H9 (cell line): ENCODE measurements at regions not wholly inside any gene's neighbourhood (a gene's known extent, or its start where the extent isn't known, plus 50 kb on each side); places are given as distances from the start of the nearest gene placed in this dataset.

Experiments used
- DNase-seq: peaks from one replicate; pipeline ENCODE4 v3.0.0-alpha.2; 2017
- H2AFZ ChIP-seq: one replicate; pipeline ENCODE4 v1.6.1; 2013; ENCODE audit warnings: mild to moderate bottlenecking, low read length, control low read depth, moderate library complexity
- H2AK5ac ChIP-seq: 2 replicates; pipeline ENCODE4 v1.6.1; 2013; ENCODE audit warnings: low read length, control low read depth, mixed read lengths; ENCODE audit not compliant: insufficient read length
- H2BK120ac ChIP-seq: one replicate; pipeline ENCODE4 v1.6.1; 2013; ENCODE audit warnings: low read depth, mild to moderate bottlenecking, low read length, control low read depth, inconsistent platforms; ENCODE audit not compliant: poor library complexity, severe bottlenecking
- H2BK12ac ChIP-seq: 2 replicates; pipeline ENCODE4 v1.6.1; 2013; ENCODE audit warnings: low read length, control low read depth, mixed read lengths, low read depth; ENCODE audit not compliant: insufficient read length
- H2BK15ac ChIP-seq: 2 replicates; pipeline ENCODE4 v1.6.1; 2013; ENCODE audit warnings: low read depth, low read length, control low read depth
- H2BK20ac ChIP-seq: one replicate; pipeline ENCODE4 v1.6.1; 2013; ENCODE audit warnings: low read depth, mild to moderate bottlenecking, low read length, control low read depth, inconsistent platforms; ENCODE audit not compliant: poor library complexity, severe bottlenecking
- H2BK5ac ChIP-seq: 2 replicates; pipeline ENCODE4 v1.6.1; 2013; ENCODE audit warnings: low read length, control low read depth, mixed read lengths; ENCODE audit not compliant: insufficient read length
- H3K14ac ChIP-seq: 2 replicates; pipeline ENCODE4 v1.6.1; 2013; ENCODE audit warnings: low read length, control low read depth; ENCODE audit not compliant: insufficient read depth
- H3K18ac ChIP-seq: 2 replicates; pipeline ENCODE4 v1.6.1; 2013; ENCODE audit warnings: low read depth, mild to moderate bottlenecking, mixed read lengths, low read length, control low read depth; ENCODE audit not compliant: insufficient read length
- H3K23ac ChIP-seq: 2 replicates; pipeline ENCODE4 v1.6.1; 2013; ENCODE audit warnings: low read length, control low read depth, mixed read lengths, low read depth; ENCODE audit not compliant: insufficient read length
- H3K23me2 ChIP-seq: 2 replicates; pipeline ENCODE4 v1.6.1; 2013; ENCODE audit warnings: low read depth, mild to moderate bottlenecking, mixed read lengths, low read length, control low read depth; ENCODE audit not compliant: insufficient read length, poor library complexity, severe bottlenecking
- H3K27ac ChIP-seq: 2 replicates; pipeline ENCODE4 v1.5.1; 2013; ENCODE audit warnings: low read length, control low read depth, mixed read lengths, low read depth; ENCODE audit not compliant: insufficient read length
- H3K27me3 ChIP-seq: 2 replicates; pipeline ENCODE4 v1.6.1; 2013; ENCODE audit warnings: low read length, control low read depth, inconsistent platforms; ENCODE audit not compliant: insufficient read depth
- H3K4ac ChIP-seq: 2 replicates; pipeline ENCODE4 v1.6.1; 2013; ENCODE audit warnings: low read depth, mild to moderate bottlenecking, control low read depth, inconsistent platforms, low read length, moderate library complexity
- H3K4me1 ChIP-seq: 2 replicates; pipeline ENCODE4 v1.6.1; 2013; ENCODE audit warnings: low read length, control low read depth, inconsistent platforms; ENCODE audit not compliant: insufficient read depth
- H3K4me2 ChIP-seq: 2 replicates; pipeline ENCODE4 v1.6.1; 2013; ENCODE audit warnings: low read length, control low read depth, mixed read lengths; ENCODE audit not compliant: insufficient read length, insufficient read depth
- H3K56ac ChIP-seq: 2 replicates; pipeline ENCODE4 v1.6.1; 2013; ENCODE audit warnings: low read depth, mild to moderate bottlenecking, mixed read lengths, low read length, control low read depth; ENCODE audit not compliant: insufficient read length
- H3K79me1 ChIP-seq: 2 replicates; pipeline ENCODE4 v1.6.1; 2013; ENCODE audit warnings: low read depth, mild to moderate bottlenecking, moderate library complexity, low read length, control low read depth, inconsistent platforms; ENCODE audit not compliant: insufficient read depth, poor library complexity, severe bottlenecking
- H3K79me2 ChIP-seq: 2 replicates; pipeline ENCODE4 v1.6.1; 2013; ENCODE audit warnings: low read length, control low read depth, inconsistent platforms; ENCODE audit not compliant: insufficient read depth
- H3K9ac ChIP-seq: 2 replicates; pipeline ENCODE4 v1.6.1; 2013; ENCODE audit warnings: low read length, control low read depth, mixed read lengths; ENCODE audit not compliant: insufficient read length; ENCODE audit errors: extremely low read depth
- H3K9me3 ChIP-seq: one replicate; pipeline ENCODE4 v1.6.1; 2013; ENCODE audit warnings: low read depth, low read length, inconsistent platforms; ENCODE audit not compliant: control insufficient read depth
- H3T11ph ChIP-seq: one replicate; pipeline ENCODE4 v1.6.1; 2013; ENCODE audit warnings: mild to moderate bottlenecking, low read length, control low read depth, inconsistent platforms
- H4K20me1 ChIP-seq: one replicate; pipeline ENCODE4 v1.6.1; 2013; ENCODE audit not compliant: control insufficient read depth, insufficient read length, insufficient read depth
- H4K5ac ChIP-seq: 2 replicates; pipeline ENCODE4 v1.6.1; 2013; ENCODE audit warnings: low read depth, mild to moderate bottlenecking, mixed read lengths, low read length, control low read depth; ENCODE audit not compliant: insufficient read length
- H4K8ac ChIP-seq: replicated peaks from 2 replicates; pipeline ENCODE4 v1.6.1; 2013; ENCODE audit warnings: low read length, control low read depth, mixed read lengths, low read depth; ENCODE audit not compliant: insufficient read length
- H4K91ac ChIP-seq: 2 replicates; pipeline ENCODE4 v1.6.1; 2013; ENCODE audit warnings: low read depth, mild to moderate bottlenecking, moderate library complexity, mixed read lengths, low read length, control low read depth; ENCODE audit not compliant: insufficient read length
- H3K27ac Mint-ChIP-seq, 3 experiments: 2 replicates in 2 of 3; 3 replicates in 1 of 3; pipeline ENCODE4 v1.8.0; 2020 to 2021; ENCODE audit warnings: mixed read lengths in 3 of 3, mild to moderate bottlenecking in 1 of 3, moderate library complexity in 1 of 3
- H3K27me3 Mint-ChIP-seq: 2 replicates; pipeline ENCODE4 v1.8.0; 2021; ENCODE audit warnings: low read depth, mild to moderate bottlenecking, moderate library complexity, mixed read lengths
- H3K36me3 Mint-ChIP-seq, 3 experiments: 2 replicates in 2 of 3; 3 replicates in 1 of 3; pipeline ENCODE4 v1.8.0; 2020 to 2021; ENCODE audit warnings: low read depth in 3 of 3, mixed read lengths in 3 of 3; ENCODE audit not compliant: insufficient read depth in 1 of 3
- H3K4me1 Mint-ChIP-seq, 2 experiments: 2 replicates each; pipeline ENCODE4 v1.8.0; 2020; ENCODE audit warnings: mixed read lengths in 2 of 2
- H3K4me3 Mint-ChIP-seq, 2 experiments: 2 replicates in 1 of 2; 3 replicates in 1 of 2; pipeline ENCODE4 v1.8.0; 2020 to 2021; ENCODE audit warnings: mild to moderate bottlenecking in 2 of 2, mixed read lengths in 2 of 2, moderate library complexity in 1 of 2
- H3K9me3 Mint-ChIP-seq, 2 experiments: 2 replicates in 1 of 2; 3 replicates in 1 of 2; pipeline ENCODE4 v1.8.0; 2020; ENCODE audit warnings: mild to moderate bottlenecking in 2 of 2, mixed read lengths in 2 of 2, moderate library complexity in 1 of 2
- CTCF ChIP-seq: fragments of 200-600 bp; sonication (generic); conservative IDR thresholded peaks from 3 replicates; pipeline ENCODE4 v1.8.0; 2021; ENCODE audit warnings: antibody characterized with exemption, mild to moderate bottlenecking
- WGBS: extraction: QIAGEN DNeasy Blood & Tissue Kit; methylation state at CpG from one replicate; pipeline ENCODE4 v1.1.7; 2013; ENCODE audit warnings: missing lambda C conversion rate, low lambda C conversion rate, mixed read lengths; ENCODE audit not compliant: insufficient read length; ENCODE audit errors: extremely low coverage; 5-methylcytosine and 5-hydroxymethylcytosine counted together

DNA sequence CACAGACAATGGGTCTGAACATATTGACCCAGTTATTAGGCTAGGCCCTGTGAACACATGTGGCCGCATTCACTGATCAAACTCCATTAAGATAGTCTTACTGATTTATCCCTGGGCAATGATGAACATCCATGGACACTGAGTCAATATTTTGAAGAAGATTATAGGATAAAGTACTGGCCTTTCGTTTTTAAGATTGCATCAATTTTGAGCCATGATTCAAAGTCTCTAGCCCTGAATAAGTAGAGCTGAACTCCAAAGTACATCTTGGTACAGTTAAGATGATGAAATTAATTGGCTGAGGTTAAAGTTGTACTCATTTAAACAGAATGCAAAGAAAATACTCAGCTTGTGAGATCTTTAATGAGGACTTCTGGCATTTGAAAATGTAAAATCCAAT lies 1581.9 kb downstream of the EFNB2 start:
- no peak overlapping the region for H2AFZ ChIP-seq
- H2BK12ac ChIP-seq = no peak overlapping the region
- H4K91ac ChIP-seq = no peak overlapping the region
- no peak overlapping the region for H3K23ac ChIP-seq
- no peak overlapping the region for H2BK20ac ChIP-seq
- H3T11ph ChIP-seq = no peak overlapping the region
- H2BK15ac ChIP-seq = no peak overlapping the region
- Mint-ChIP-seq H3K4me1 (no peaks in the 10 kb centered on the region), H3K27me3 (no peaks in the 10 kb centered on the region), H3K9me3 (peaks cover 0 to 4% of the 10 kb centered on the region in 2 experiments; a peak in 1 of 5 replicates), H3K27ac (no peak overlapping the region), H3K4me3 (no peak overlapping the region), H3K36me3 (peaks cover 0 to 5% (median 4%) of the 10 kb centered on the region in 3 experiments; a peak in 2 of 7 replicates)
- no peak for DNase-seq
- H3K27me3 ChIP-seq = no peaks in the 10 kb centered on the region
- no peaks in the 10 kb centered on the region for H3K79me1 ChIP-seq
- H3K56ac ChIP-seq = no peak overlapping the region
- no peaks in the 10 kb centered on the region for H3K9me3 ChIP-seq
- no peak overlapping the region for H4K5ac ChIP-seq
- no peaks in the 10 kb centered on the region for H3K23me2 ChIP-seq
- TF ChIP-seq CTCF = no peak
- no peak overlapping the region for H3K27ac ChIP-seq
- no peak overlapping the region for H3K14ac ChIP-seq
- no peak overlapping the region for H3K18ac ChIP-seq
- no peak overlapping the region for H4K8ac ChIP-seq
- WGBS = no CpG with 5 or more reads among the region's 2 CpGs
- H3K4ac ChIP-seq = no peak overlapping the region
- H3K4me1 ChIP-seq = no peaks in the 10 kb centered on the region
- H3K4me2 ChIP-seq = no peak overlapping the region
- H3K9ac ChIP-seq = no peak overlapping the region
- H2BK120ac ChIP-seq = no peak overlapping the region
- H2AK5ac ChIP-seq = no peak overlapping the region
- no peak overlapping the region for H2BK5ac ChIP-seq
- H4K20me1 ChIP-seq = no peaks in the 10 kb centered on the region
- no peaks in the 10 kb centered on the region for H3K79me2 ChIP-seq
